Prostate gland (tissue), 2 donors: ENCODE measurements at regions not wholly inside any gene's neighbourhood (a gene's known extent, or its start where the extent isn't known, plus 50 kb on each side); places are given as distances from the start of the nearest gene placed in this dataset.

Experiments used
- POLR2A ChIP-seq: fragments of 450-650 bp; IDR thresholded peaks from one replicate; pipeline ENCODE4 v1.6.1; 2016; ENCODE audit warnings: antibody characterized with exemption, mild to moderate bottlenecking
- TF ChIP-seq, protein P1 (sequence below), 4 experiments: fragments of 200-600 bp in 2 of 4; fragments of 450-650 bp in 2 of 4; sonication (generic) in 2 of 4; IDR thresholded peaks; 1 replicate in 3 of 4; 2 replicates in 1 of 4; pipeline ENCODE4 v1.5.1; 2016 to 2019; ENCODE audit warnings: antibody characterized with exemption in 4 of 4, mild to moderate bottlenecking in 2 of 4, moderate library complexity in 2 of 4

DNA sequence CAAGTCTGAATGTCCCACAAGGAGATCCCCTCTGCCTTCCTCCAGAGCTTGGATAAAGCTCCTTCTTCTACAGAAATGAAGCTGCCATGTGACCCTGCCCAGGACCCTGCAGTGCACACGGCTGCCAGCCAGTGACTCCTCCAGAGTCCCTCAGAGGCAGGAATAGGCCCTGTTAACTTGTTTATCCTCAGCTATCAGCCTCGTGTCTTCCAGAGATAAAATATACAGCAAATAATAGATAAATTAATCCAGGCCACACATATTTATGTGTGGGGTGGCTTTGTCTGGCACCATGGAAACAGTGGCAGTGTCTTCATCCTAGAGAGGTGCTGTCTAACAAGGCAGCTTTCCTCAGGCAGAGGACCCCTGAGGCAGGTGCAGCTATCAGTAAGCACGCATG is 66.7 kb downstream of the TMEM18 start:
- TF ChIP-seq, protein P1, sequence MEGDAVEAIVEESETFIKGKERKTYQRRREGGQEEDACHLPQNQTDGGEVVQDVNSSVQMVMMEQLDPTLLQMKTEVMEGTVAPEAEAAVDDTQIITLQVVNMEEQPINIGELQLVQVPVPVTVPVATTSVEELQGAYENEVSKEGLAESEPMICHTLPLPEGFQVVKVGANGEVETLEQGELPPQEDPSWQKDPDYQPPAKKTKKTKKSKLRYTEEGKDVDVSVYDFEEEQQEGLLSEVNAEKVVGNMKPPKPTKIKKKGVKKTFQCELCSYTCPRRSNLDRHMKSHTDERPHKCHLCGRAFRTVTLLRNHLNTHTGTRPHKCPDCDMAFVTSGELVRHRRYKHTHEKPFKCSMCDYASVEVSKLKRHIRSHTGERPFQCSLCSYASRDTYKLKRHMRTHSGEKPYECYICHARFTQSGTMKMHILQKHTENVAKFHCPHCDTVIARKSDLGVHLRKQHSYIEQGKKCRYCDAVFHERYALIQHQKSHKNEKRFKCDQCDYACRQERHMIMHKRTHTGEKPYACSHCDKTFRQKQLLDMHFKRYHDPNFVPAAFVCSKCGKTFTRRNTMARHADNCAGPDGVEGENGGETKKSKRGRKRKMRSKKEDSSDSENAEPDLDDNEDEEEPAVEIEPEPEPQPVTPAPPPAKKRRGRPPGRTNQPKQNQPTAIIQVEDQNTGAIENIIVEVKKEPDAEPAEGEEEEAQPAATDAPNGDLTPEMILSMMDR (IDR thresholded peaks at IDR 0.05), result no peak
- no peak for TF ChIP-seq POLR2A
